ENCODE measurements at regions not wholly inside any gene's neighbourhood (a gene's known extent, or its start where the extent isn't known, plus 50 kb on each side); places are given as distances from the start of the nearest gene placed in this dataset.

- no peaks in the 10 kb centered on the region for H3K79me2 ChIP-seq (ENCODE audit: insufficient read depth, low read length)
- no peak overlapping the region for H3K27ac ChIP-seq (ENCODE audit: low read depth, low read length, poor library complexity, severe bottlenecking)
- no peaks in the 10 kb centered on the region for H4K20me1 ChIP-seq (ENCODE audit: insufficient read depth, low read length)
- no peak overlapping the region for H2AFZ ChIP-seq (ENCODE audit: low read length)
- no peaks in the 10 kb centered on the region for H3K9me3 ChIP-seq (ENCODE audit: low read length)
- H3K9ac ChIP-seq (ENCODE audit: low read length) = no peak overlapping the region
- no peaks in the 10 kb centered on the region for H3K27me3 ChIP-seq (ENCODE audit: insufficient read depth, low read length)
- H3F3A ChIP-seq (ENCODE audit: insufficient read depth, low read length) = no peaks in the 10 kb centered on the region
- H3K4me3 ChIP-seq (ENCODE audit: low read depth, low read length, poor library complexity, severe bottlenecking) = no peak overlapping the region
- no peaks in the 10 kb centered on the region for H3K36me3 ChIP-seq (ENCODE audit: insufficient read depth, low read length)
- no peaks in the 10 kb centered on the region for H3K9me2 ChIP-seq (ENCODE audit: low read depth, low read length)
- H3K4me2 ChIP-seq (ENCODE audit: low read length) = no peak overlapping the region
- H3K4me1 ChIP-seq (ENCODE audit: insufficient read depth, low read length, severe bottlenecking) = no peaks in the 10 kb centered on the region
- TF ChIP-seq CTCF (IDR thresholded peaks at IDR 0.05; ENCODE audit: low read length) (no peak), EZH2 (IDR thresholded peaks at IDR 0.05; ENCODE audit: borderline replicate concordance, low read length) (no peak)
Measured at GRCh38 chr11:115672412-115672811, 168.2 kb upstream of the CADM1 start.

DNA sequence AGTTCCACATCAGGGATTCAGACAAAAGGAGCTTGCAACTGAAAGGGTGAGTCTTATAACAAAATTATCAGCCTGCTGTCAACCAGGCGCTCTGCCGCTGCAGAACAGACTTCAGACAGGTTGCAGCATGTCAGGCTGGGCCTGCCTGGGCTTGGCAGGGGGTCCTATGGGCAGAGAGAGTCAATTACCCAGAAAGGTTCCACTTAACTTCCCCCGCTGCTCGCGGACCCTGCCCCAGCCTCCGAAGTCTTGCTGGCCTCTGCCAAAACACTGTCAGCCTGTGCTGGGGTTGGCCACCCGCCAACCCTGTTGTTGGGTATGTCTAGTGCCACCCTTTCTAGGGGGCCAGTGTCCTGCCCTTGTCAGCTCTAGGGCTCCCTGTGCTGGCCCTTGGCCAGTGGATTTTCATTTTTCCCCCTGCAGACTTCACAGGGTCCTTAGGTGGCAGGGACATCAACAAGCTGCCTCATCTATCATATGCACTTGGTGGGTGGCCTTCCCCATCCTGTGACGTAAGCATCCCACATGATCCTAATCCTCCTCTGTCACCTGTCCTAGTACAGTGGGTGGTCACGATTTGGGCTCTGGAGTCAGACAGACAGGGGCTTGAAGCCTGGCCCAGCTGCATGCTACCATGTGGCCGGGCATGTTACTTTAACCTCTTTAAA lies 166.5 kb upstream of the CADM1 start:
- Histone ChIP-seq H3K4me3 (ENCODE audit: low read depth, low read length, poor library complexity, severe bottlenecking) (no peak overlapping the region), H3K9me3 (ENCODE audit: low read length) (no peaks in the 10 kb centered on the region), H3K36me3 (ENCODE audit: insufficient read depth, low read length) (no peaks in the 10 kb centered on the region), H3K9me2 (ENCODE audit: low read depth, low read length) (no peaks in the 10 kb centered on the region), H3K27ac (ENCODE audit: low read depth, low read length, poor library complexity, severe bottlenecking) (no peak overlapping the region), H3K27me3 (ENCODE audit: insufficient read depth, low read length) (no peaks in the 10 kb centered on the region), H3K9ac (ENCODE audit: low read length) (no peak overlapping the region), H3K4me2 (ENCODE audit: low read length) (no peak overlapping the region), H3K79me2 (ENCODE audit: insufficient read depth, low read length) (no peaks in the 10 kb centered on the region), H3F3A (ENCODE audit: insufficient read depth, low read length) (no peaks in the 10 kb centered on the region), H2AFZ (ENCODE audit: low read length) (no peak overlapping the region), H3K4me1 (ENCODE audit: insufficient read depth, low read length, severe bottlenecking) (no peaks in the 10 kb centered on the region), H4K20me1 (ENCODE audit: insufficient read depth, low read length) (no peaks in the 10 kb centered on the region)
- TF ChIP-seq CTCF (IDR thresholded peaks at IDR 0.05; ENCODE audit: low read length) (no peak), EZH2 (IDR thresholded peaks at IDR 0.05; ENCODE audit: borderline replicate concordance, low read length) (no peak)

- no peaks in the 10 kb centered on the region for H3K9me3 ChIP-seq (ENCODE audit: low read length)
- no peaks in the 10 kb centered on the region for H3K27me3 ChIP-seq (ENCODE audit: insufficient read depth, low read length)
- no peak overlapping the region for H3K4me2 ChIP-seq (ENCODE audit: low read length)
- H3K36me3 ChIP-seq (ENCODE audit: insufficient read depth, low read length) = no peaks in the 10 kb centered on the region
- no peak overlapping the region for H3K9ac ChIP-seq (ENCODE audit: low read length)
- TF ChIP-seq EZH2 (IDR thresholded peaks at IDR 0.05; ENCODE audit: borderline replicate concordance, low read length) (no peak), CTCF (IDR thresholded peaks at IDR 0.05; ENCODE audit: low read length) (no peak)
- H3K4me1 ChIP-seq (ENCODE audit: insufficient read depth, low read length, severe bottlenecking) = no peaks in the 10 kb centered on the region
- H3K4me3 ChIP-seq (ENCODE audit: low read depth, low read length, poor library complexity, severe bottlenecking) = no peak overlapping the region
- H2AFZ ChIP-seq (ENCODE audit: low read length) = no peak overlapping the region
- H3K27ac ChIP-seq (ENCODE audit: low read depth, low read length, poor library complexity, severe bottlenecking) = no peak overlapping the region
- no peaks in the 10 kb centered on the region for H3K79me2 ChIP-seq (ENCODE audit: insufficient read depth, low read length)
- H4K20me1 ChIP-seq (ENCODE audit: insufficient read depth, low read length) = no peaks in the 10 kb centered on the region
- H3K9me2 ChIP-seq (ENCODE audit: low read depth, low read length) = no peaks in the 10 kb centered on the region
- H3F3A ChIP-seq (ENCODE audit: insufficient read depth, low read length) = no peaks in the 10 kb centered on the region
Measured at GRCh38 chr11:115665958-115666357, 161.7 kb upstream of the CADM1 start.

All from OCI-LY1 (cell line).